ENCODE measurements at regions not wholly inside any gene's neighbourhood (a gene's known extent, or its start where the extent isn't known, plus 50 kb on each side); places are given as distances from the start of the nearest gene placed in this dataset.

DNA sequence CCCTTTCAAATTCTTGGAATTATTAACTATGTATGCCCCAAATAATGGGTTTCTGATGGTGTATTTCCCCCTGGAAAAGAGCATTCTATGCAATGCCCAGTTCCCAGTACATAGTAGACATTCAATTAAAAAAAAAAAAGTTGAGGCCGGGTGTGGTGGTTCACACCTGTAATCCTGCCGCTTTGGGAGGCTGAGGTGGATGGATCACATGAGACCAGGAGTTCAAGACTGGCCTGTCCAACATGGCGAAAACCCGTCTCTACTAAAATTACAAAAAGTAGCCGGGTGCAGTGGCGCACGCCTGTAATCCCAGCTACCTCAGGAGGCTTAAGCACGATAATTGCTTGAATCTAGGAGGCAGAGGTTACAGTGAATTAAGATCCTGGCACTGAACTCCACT is 83.3 kb upstream of the ZNF217 start:
- Histone ChIP-seq H3K4me3 (ENCODE audit: low read depth in 1 of 3, low read length in 3 of 3) (no peak overlapping the region), H3K4me1 (ENCODE audit: control insufficient read depth in 4 of 4, insufficient read depth in 4 of 4, low read length in 3 of 4) (peaks cover 0 to 32% (median 30%) of the 10 kb centered on the region in 4 donors), H3K27ac (ENCODE audit: low read depth in 1 of 2, low read length in 2 of 2) (peak overlapping the region; percentile 84 to 96), H3K9ac (ENCODE audit: low read depth in 1 of 2, low read length in 2 of 2) (no peak overlapping the region), H3K36me3 (ENCODE audit: control insufficient read depth in 4 of 4, insufficient read depth in 3 of 4, low read depth in 1 of 4, low read length in 3 of 4) (no peaks in the 10 kb centered on the region), H3K27me3 (ENCODE audit: control insufficient read depth in 4 of 4, insufficient read depth in 4 of 4, low read length in 3 of 4) (no peaks in the 10 kb centered on the region), H3K9me3 (ENCODE audit: control insufficient read depth in 4 of 4, low read length in 3 of 4) (no peaks in the 10 kb centered on the region)
- DNase-seq (ENCODE audit: low spot score): no peak
- TF ChIP-seq, protein P1, sequence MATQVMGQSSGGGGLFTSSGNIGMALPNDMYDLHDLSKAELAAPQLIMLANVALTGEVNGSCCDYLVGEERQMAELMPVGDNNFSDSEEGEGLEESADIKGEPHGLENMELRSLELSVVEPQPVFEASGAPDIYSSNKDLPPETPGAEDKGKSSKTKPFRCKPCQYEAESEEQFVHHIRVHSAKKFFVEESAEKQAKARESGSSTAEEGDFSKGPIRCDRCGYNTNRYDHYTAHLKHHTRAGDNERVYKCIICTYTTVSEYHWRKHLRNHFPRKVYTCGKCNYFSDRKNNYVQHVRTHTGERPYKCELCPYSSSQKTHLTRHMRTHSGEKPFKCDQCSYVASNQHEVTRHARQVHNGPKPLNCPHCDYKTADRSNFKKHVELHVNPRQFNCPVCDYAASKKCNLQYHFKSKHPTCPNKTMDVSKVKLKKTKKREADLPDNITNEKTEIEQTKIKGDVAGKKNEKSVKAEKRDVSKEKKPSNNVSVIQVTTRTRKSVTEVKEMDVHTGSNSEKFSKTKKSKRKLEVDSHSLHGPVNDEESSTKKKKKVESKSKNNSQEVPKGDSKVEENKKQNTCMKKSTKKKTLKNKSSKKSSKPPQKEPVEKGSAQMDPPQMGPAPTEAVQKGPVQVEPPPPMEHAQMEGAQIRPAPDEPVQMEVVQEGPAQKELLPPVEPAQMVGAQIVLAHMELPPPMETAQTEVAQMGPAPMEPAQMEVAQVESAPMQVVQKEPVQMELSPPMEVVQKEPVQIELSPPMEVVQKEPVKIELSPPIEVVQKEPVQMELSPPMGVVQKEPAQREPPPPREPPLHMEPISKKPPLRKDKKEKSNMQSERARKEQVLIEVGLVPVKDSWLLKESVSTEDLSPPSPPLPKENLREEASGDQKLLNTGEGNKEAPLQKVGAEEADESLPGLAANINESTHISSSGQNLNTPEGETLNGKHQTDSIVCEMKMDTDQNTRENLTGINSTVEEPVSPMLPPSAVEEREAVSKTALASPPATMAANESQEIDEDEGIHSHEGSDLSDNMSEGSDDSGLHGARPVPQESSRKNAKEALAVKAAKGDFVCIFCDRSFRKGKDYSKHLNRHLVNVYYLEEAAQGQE (IDR thresholded peaks at IDR 0.05): no peak
- TF ChIP-seq YY1 (IDR thresholded peaks at IDR 0.05): no peak
- TF ChIP-seq HNF4A (conservative IDR thresholded peaks at IDR 0.05): no peak
- TF ChIP-seq FOXA1 (IDR thresholded peaks at IDR 0.05): no peak
- TF ChIP-seq JUND (IDR thresholded peaks at IDR 0.05): no peak
- no peak for TF ChIP-seq TAF1 (conservative IDR thresholded peaks at IDR 0.05)
- TF ChIP-seq RXRA (IDR thresholded peaks at IDR 0.05): no peak
- TF ChIP-seq, protein P2, sequence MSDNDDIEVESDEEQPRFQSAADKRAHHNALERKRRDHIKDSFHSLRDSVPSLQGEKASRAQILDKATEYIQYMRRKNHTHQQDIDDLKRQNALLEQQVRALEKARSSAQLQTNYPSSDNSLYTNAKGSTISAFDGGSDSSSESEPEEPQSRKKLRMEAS (IDR thresholded peaks at IDR 0.05): no peak
- no peak for TF ChIP-seq HNF4G (IDR thresholded peaks at IDR 0.05)
- TF ChIP-seq SP1 (IDR thresholded peaks at IDR 0.05): no peak
- TF ChIP-seq NR2F2 (IDR thresholded peaks at IDR 0.05): no peak
- TF ChIP-seq, protein P3, sequence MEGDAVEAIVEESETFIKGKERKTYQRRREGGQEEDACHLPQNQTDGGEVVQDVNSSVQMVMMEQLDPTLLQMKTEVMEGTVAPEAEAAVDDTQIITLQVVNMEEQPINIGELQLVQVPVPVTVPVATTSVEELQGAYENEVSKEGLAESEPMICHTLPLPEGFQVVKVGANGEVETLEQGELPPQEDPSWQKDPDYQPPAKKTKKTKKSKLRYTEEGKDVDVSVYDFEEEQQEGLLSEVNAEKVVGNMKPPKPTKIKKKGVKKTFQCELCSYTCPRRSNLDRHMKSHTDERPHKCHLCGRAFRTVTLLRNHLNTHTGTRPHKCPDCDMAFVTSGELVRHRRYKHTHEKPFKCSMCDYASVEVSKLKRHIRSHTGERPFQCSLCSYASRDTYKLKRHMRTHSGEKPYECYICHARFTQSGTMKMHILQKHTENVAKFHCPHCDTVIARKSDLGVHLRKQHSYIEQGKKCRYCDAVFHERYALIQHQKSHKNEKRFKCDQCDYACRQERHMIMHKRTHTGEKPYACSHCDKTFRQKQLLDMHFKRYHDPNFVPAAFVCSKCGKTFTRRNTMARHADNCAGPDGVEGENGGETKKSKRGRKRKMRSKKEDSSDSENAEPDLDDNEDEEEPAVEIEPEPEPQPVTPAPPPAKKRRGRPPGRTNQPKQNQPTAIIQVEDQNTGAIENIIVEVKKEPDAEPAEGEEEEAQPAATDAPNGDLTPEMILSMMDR (IDR thresholded peaks at IDR 0.05; ENCODE audit: low read depth, low read length, missing input control): no peak
- TF ChIP-seq GABPA (IDR thresholded peaks at IDR 0.05 in 1 of 2, conservative IDR thresholded peaks at IDR 0.05 in 1 of 2): no peak
- TF ChIP-seq FOXA2 (IDR thresholded peaks at IDR 0.05): no peak
- TF ChIP-seq EGR1 (IDR thresholded peaks at IDR 0.05; ENCODE audit: low read depth in 2 of 2): no peak
- TF ChIP-seq, protein P4, sequence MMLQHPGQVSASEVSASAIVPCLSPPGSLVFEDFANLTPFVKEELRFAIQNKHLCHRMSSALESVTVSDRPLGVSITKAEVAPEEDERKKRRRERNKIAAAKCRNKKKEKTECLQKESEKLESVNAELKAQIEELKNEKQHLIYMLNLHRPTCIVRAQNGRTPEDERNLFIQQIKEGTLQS (IDR thresholded peaks at IDR 0.05): no peak
- TF ChIP-seq, protein P5, sequence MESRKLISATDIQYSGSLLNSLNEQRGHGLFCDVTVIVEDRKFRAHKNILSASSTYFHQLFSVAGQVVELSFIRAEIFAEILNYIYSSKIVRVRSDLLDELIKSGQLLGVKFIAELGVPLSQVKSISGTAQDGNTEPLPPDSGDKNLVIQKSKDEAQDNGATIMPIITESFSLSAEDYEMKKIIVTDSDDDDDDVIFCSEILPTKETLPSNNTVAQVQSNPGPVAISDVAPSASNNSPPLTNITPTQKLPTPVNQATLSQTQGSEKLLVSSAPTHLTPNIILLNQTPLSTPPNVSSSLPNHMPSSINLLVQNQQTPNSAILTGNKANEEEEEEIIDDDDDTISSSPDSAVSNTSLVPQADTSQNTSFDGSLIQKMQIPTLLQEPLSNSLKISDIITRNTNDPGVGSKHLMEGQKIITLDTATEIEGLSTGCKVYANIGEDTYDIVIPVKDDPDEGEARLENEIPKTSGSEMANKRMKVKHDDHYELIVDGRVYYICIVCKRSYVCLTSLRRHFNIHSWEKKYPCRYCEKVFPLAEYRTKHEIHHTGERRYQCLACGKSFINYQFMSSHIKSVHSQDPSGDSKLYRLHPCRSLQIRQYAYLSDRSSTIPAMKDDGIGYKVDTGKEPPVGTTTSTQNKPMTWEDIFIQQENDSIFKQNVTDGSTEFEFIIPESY (IDR thresholded peaks at IDR 0.05): no peak
- no peak for TF ChIP-seq RAD21 (IDR thresholded peaks at IDR 0.05)
- 66% methylated on average over 8 of the region's 8 CpGs for WGBS

All from liver (tissue), 8 donors.